H1 (cell line): ENCODE measurements at regions not wholly inside any gene's neighbourhood (a gene's known extent, or its start where the extent isn't known, plus 50 kb on each side); places are given as distances from the start of the nearest gene placed in this dataset.

Experiments used
- CTCF ChIA-PET: fragments of 300-600 bp; sonication (Branson Sonifier 250); formaldehyde crosslinking; loops from one replicate; lab custom pipeline; 2021; ENCODE audit not compliant: partially characterized antibody; lab: Charles Lee
- POLR2A ChIA-PET: fragments of 300-600 bp; sonication (Branson Sonifier 250); formaldehyde crosslinking; loops from one replicate; lab custom pipeline; 2021; ENCODE audit warnings: inconsistent platforms; ENCODE audit not compliant: partially characterized antibody; lab: Charles Lee
- DNase-seq, 2 experiments: peaks; one replicate each; pipeline versions ENCODE4 v3.0.0 to v3.0.0-alpha.2; 2010 to 2022; ENCODE audit warnings: low spot score in 2 of 2, low read depth in 1 of 2, mixed read lengths in 1 of 2
- FAIRE-seq: peaks from 2 replicates; lab custom pipeline; 2011; peaks lifted over from hg19 to GRCh38; lab: Jason Lieb, UNC
- H2AFZ ChIP-seq: 2 replicates; pipeline ENCODE4 v1.8.1; 2012; ENCODE audit warnings: low read length, inconsistent platforms
- H2AK5ac ChIP-seq: 2 replicates; pipeline ENCODE4 v1.6.1; 2013; ENCODE audit warnings: low read depth, low read length
- H2BK120ac ChIP-seq: replicated peaks from 2 replicates; pipeline ENCODE3; 2013; ENCODE audit warnings: low read depth, low read length, inconsistent platforms
- H2BK12ac ChIP-seq: 2 replicates; pipeline ENCODE4 v1.6.1; 2013; ENCODE audit warnings: low read depth, low read length
- H2BK15ac ChIP-seq: 2 replicates; pipeline ENCODE4 v1.6.1; 2013; ENCODE audit warnings: low read length
- H2BK20ac ChIP-seq: 2 replicates; pipeline ENCODE4 v1.6.1; 2013; ENCODE audit warnings: low read length
- H2BK5ac ChIP-seq: 2 replicates; pipeline ENCODE4 v1.6.1; 2013; ENCODE audit warnings: low read depth, low read length
- H3K14ac ChIP-seq: 2 replicates; pipeline ENCODE4 v1.6.1; 2013; ENCODE audit warnings: inconsistent platforms; ENCODE audit not compliant: insufficient read length
- H3K18ac ChIP-seq: 2 replicates; pipeline ENCODE4 v1.6.1; 2013; ENCODE audit warnings: low read length; ENCODE audit errors: extremely low read depth
- H3K23ac ChIP-seq: 2 replicates; pipeline ENCODE4 v1.6.1; 2013; ENCODE audit warnings: inconsistent platforms; ENCODE audit not compliant: insufficient read length
- H3K23me2 ChIP-seq: 2 replicates; pipeline ENCODE4 v1.6.1; 2013; ENCODE audit warnings: low read depth, low read length
- H3K27ac ChIP-seq: 2 replicates; pipeline ENCODE4 v1.6.1; 2011; ENCODE audit warnings: low read depth, low read length, inconsistent platforms
- H3K27me3 ChIP-seq, 4 experiments: replicated peaks in 1 of 4; 1 replicate in 1 of 4; 2 replicates in 3 of 4; pipeline versions ENCODE4 v1.6.1 to v1.8.1; 2011 to 2013; ENCODE audit warnings: low read length in 3 of 4, mild to moderate bottlenecking in 3 of 4, inconsistent platforms in 2 of 4, mixed read lengths in 2 of 4, moderate library complexity in 1 of 4; ENCODE audit not compliant: control insufficient read depth in 3 of 4, insufficient read depth in 3 of 4; ENCODE audit errors: extremely low read depth in 1 of 4
- H3K36me3 ChIP-seq, 4 experiments: 2 replicates each; pipeline versions ENCODE4 v1.6.1 to v1.8.1; 2011 to 2013; ENCODE audit warnings: mild to moderate bottlenecking in 4 of 4, low read length in 3 of 4, moderate library complexity in 2 of 4, control low read depth in 1 of 4, inconsistent platforms in 1 of 4; ENCODE audit not compliant: insufficient read depth in 4 of 4, control insufficient read depth in 2 of 4
- H3K4ac ChIP-seq: replicated peaks from 2 replicates; pipeline ENCODE3; 2013; ENCODE audit warnings: low read length, low read depth, mixed read lengths, inconsistent platforms; ENCODE audit not compliant: insufficient read length
- H3K4me1 ChIP-seq, 4 experiments: replicated peaks in 1 of 4; 1 replicate in 1 of 4; 2 replicates in 3 of 4; pipeline versions ENCODE4 v1.6.1 to v1.8.1; 2011 to 2013; ENCODE audit warnings: low read length in 3 of 4, inconsistent platforms in 2 of 4, mixed read lengths in 1 of 4; ENCODE audit not compliant: insufficient read depth in 4 of 4, control insufficient read depth in 3 of 4
- H3K4me2 ChIP-seq, 2 experiments: 2 replicates each; pipeline versions ENCODE4 v1.6.1 to v1.8.1; 2011 to 2013; ENCODE audit warnings: low read depth in 2 of 2, low read length in 2 of 2, control low read depth in 1 of 2, inconsistent platforms in 1 of 2, mild to moderate bottlenecking in 1 of 2; ENCODE audit not compliant: insufficient read depth in 1 of 2
- H3K4me3 ChIP-seq, 4 experiments: fragments of 200-600, 300-600 bp in 1 of 4; sonication (generic), shearing (Covaris generic), sonication (Bioruptor Twin) in 1 of 4; 2 replicates each; pipeline versions ENCODE4 v1.5.1 to v1.8.1; 2011 to 2016; ENCODE audit warnings: low read length in 4 of 4, low read depth in 3 of 4, control low read depth in 2 of 4, inconsistent platforms in 2 of 4, mild to moderate bottlenecking in 2 of 4, mixed read lengths in 1 of 4, moderate library complexity in 1 of 4; ENCODE audit not compliant: insufficient read depth in 2 of 4; ENCODE audit errors: extremely low read depth in 1 of 4
- H3K56ac ChIP-seq: replicated peaks from 2 replicates; pipeline ENCODE3; 2013; ENCODE audit warnings: low read depth, mild to moderate bottlenecking, mixed read lengths, low read length, inconsistent platforms; ENCODE audit not compliant: insufficient read length
- H3K79me1 ChIP-seq: 2 replicates; pipeline ENCODE4 v1.6.1; 2013; ENCODE audit warnings: low read depth, low read length, control low read depth
- H3K79me2 ChIP-seq, 2 experiments: 2 replicates each; pipeline versions ENCODE4 v1.6.1 to v1.8.1; 2012 to 2013; ENCODE audit warnings: low read length in 2 of 2, mild to moderate bottlenecking in 2 of 2, inconsistent platforms in 1 of 2; ENCODE audit not compliant: insufficient read depth in 2 of 2, control insufficient read depth in 1 of 2
- H3K9ac ChIP-seq, 4 experiments: replicated peaks in 1 of 4; 1 replicate in 1 of 4; 2 replicates in 3 of 4; pipeline versions ENCODE4 v1.6.1 to v1.8.1; 2011 to 2013; ENCODE audit warnings: low read depth in 3 of 4, low read length in 3 of 4, control low read depth in 2 of 4, mild to moderate bottlenecking in 2 of 4, moderate library complexity in 2 of 4, inconsistent platforms in 1 of 4; ENCODE audit errors: extremely low read depth in 1 of 4
- H3K9me3 ChIP-seq, 2 experiments: 2 replicates each; pipeline versions ENCODE4 v1.6.1 to v1.8.1; 2012 to 2013; ENCODE audit warnings: mild to moderate bottlenecking in 2 of 2, moderate library complexity in 2 of 2, control low read depth in 1 of 2, inconsistent platforms in 1 of 2, low read depth in 1 of 2, low read length in 1 of 2, mixed read lengths in 1 of 2; ENCODE audit not compliant: insufficient read depth in 2 of 2
- H4K20me1 ChIP-seq, 2 experiments: replicated peaks in 1 of 2; 2 replicates each; pipeline versions ENCODE3 to v1.8.1; 2011 to 2013; ENCODE audit warnings: inconsistent platforms in 2 of 2, low read length in 2 of 2, mild to moderate bottlenecking in 1 of 2; ENCODE audit not compliant: insufficient read depth in 2 of 2, control insufficient read depth in 1 of 2
- H4K5ac ChIP-seq: 2 replicates; pipeline ENCODE4 v1.6.1; 2013; ENCODE audit warnings: low read length, low read depth, mixed read lengths, inconsistent platforms; ENCODE audit not compliant: insufficient read length
- H4K8ac ChIP-seq: 2 replicates; pipeline ENCODE4 v1.8.0; 2013; ENCODE audit warnings: mild to moderate bottlenecking, moderate library complexity, low read length, inconsistent platforms; ENCODE audit not compliant: insufficient read depth; ENCODE audit errors: extremely low read depth
- H4K91ac ChIP-seq: replicated peaks from 2 replicates; pipeline ENCODE3; 2013; ENCODE audit warnings: low read length, mixed read lengths, inconsistent platforms; ENCODE audit not compliant: insufficient read length
- GTF2F1 ChIP-seq: IDR thresholded peaks from 2 replicates; pipeline ENCODE4 v1.6.1; 2012; ENCODE audit warnings: low read depth, low read length, improper control_type of control experiment, borderline replicate concordance
- KDM1A ChIP-seq: fragments of 200-600, 300-600 bp; sonication (generic); IDR thresholded peaks from 2 replicates; pipeline ENCODE4 v1.7.1; 2016; ENCODE audit warnings: mild to moderate bottlenecking, low read length, borderline replicate concordance
- TAF1 ChIP-seq: IDR thresholded peaks from 2 replicates; pipeline ENCODE4 v1.6.1; 2011; ENCODE audit warnings: mild to moderate bottlenecking, low read depth, low read length
- WGBS, 2 experiments: shearing (Covaris generic) in 1 of 2; methylation state at CpG; one replicate each; pipeline versions ENCODE4 v1.1.6 to v1.1.7; 2013 to 2015; ENCODE audit warnings: low lambda C conversion rate in 2 of 2, mixed read lengths in 2 of 2, inconsistent platforms in 1 of 2, low coverage in 1 of 2, missing lambda C conversion rate in 1 of 2; ENCODE audit not compliant: insufficient replicate concordance in 2 of 2, insufficient coverage in 1 of 2, insufficient read length in 1 of 2; ENCODE audit errors: extremely low coverage in 1 of 2, missing lambda C conversion rate in 1 of 2; 5-methylcytosine and 5-hydroxymethylcytosine counted together

- no peak for TF ChIP-seq TAF1
Observed at GRCh38 chr16:5319799-5320198, 222.2 kb upstream of the EEF2KMT start (continued).

- no peak overlapping the region for H3K4me2 ChIP-seq
- no peak overlapping the region for H3K27ac ChIP-seq
- no peaks in the 10 kb centered on the region for H3K9me3 ChIP-seq
- DNase-seq (no peak), FAIRE-seq (no peak)
- H2BK20ac ChIP-seq = no peak overlapping the region
- H3K36me3 ChIP-seq = no peaks in the 10 kb centered on the region
- H3K14ac ChIP-seq = no peak overlapping the region
- H4K91ac ChIP-seq = no peak overlapping the region
- 0 out of 2 replicates have a peak overlapping the region, but pooled peaks have one; percentile 67 for H2BK15ac ChIP-seq
- POLR2A ChIA-PET = no interaction called here
- H2BK12ac ChIP-seq = no peak overlapping the region
- no peak overlapping the region for H2BK120ac ChIP-seq
- H4K8ac ChIP-seq = no peak overlapping the region
- H3K4me1 ChIP-seq = no peaks in the 10 kb centered on the region
- no peaks in the 10 kb centered on the region for H4K20me1 ChIP-seq
- H3K18ac ChIP-seq = no peak overlapping the region
- TF ChIP-seq GTF2F1 (no peak), KDM1A (peak; percentile 50; the same call in 1 of the 2 replicates)
- H3K79me1 ChIP-seq = no peaks in the 10 kb centered on the region
- H3K27me3 ChIP-seq = no peaks in the 10 kb centered on the region
- no peak overlapping the region for H2AK5ac ChIP-seq
- no peak overlapping the region for H3K23ac ChIP-seq
- no peak overlapping the region for H3K4me3 ChIP-seq
- WGBS, 2 experiments = 86% methylated on average over 5 of the region's 5 CpGs; no CpG with 5 or more reads in 1 of the 2 experiments
- H3K9ac ChIP-seq = no peak overlapping the region
- no peak overlapping the region for H4K5ac ChIP-seq
- no peak overlapping the region for H3K4ac ChIP-seq
- H3K79me2 ChIP-seq = no peaks in the 10 kb centered on the region
- CTCF ChIA-PET = interaction anchor here (0.7 kb wide), 1 partner anchor 12 kb away, joined by 4 read pairs; no protein-coding TSS in a partner anchor
- no peak overlapping the region for H2AFZ ChIP-seq
- no peak overlapping the region for H3K56ac ChIP-seq
- H3K23me2 ChIP-seq = no peaks in the 10 kb centered on the region
- no peak overlapping the region for H2BK5ac ChIP-seq
Observed at GRCh38 chr16:5315914-5316313, 218.3 kb upstream of the EEF2KMT start.
